Activated naive CD8-positive, alpha-beta T cell treated with anti-CD3 and anti-CD28 coated beads, Interleukin-2, amount 10 ng/mL, durations not matched to agents 7 days and 5 days (primary cell): ENCODE measurements at regions not wholly inside any gene's neighbourhood (a gene's known extent, or its start where the extent isn't known, plus 50 kb on each side); places are given as distances from the start of the nearest gene placed in this dataset.

Experiments used
- ATAC-seq: fragments of 150-1000 bp; cut with Tn5 transposase; one replicate; pipeline ENCODE4 v1.10.0; 2021; ENCODE audit warnings: low read depth, moderate library complexity
- POLR2A ChIA-PET: fragments of 350-600 bp; sonication (Branson Sonifier 250); formaldehyde crosslinking; loops from one replicate; lab custom pipeline; 2021; ENCODE audit warnings: antibody characterized with exemption; lab: Charles Lee
- DNase-seq: peaks from one replicate; pipeline ENCODE4 v3.0.0; 2021
- H3K27ac Mint-ChIP-seq: one replicate; pipeline ENCODE4 v1.8.0; 2022; ENCODE audit warnings: mild to moderate bottlenecking, mixed read lengths
- H3K27me3 Mint-ChIP-seq: one replicate; pipeline ENCODE4 v1.8.0; 2022; ENCODE audit warnings: mild to moderate bottlenecking, moderate library complexity, mixed read lengths
- H3K36me3 Mint-ChIP-seq: one replicate; pipeline ENCODE4 v1.8.0; 2021; ENCODE audit warnings: mild to moderate bottlenecking, mixed read lengths
- H3K4me1 Mint-ChIP-seq: one replicate; pipeline ENCODE4 v1.8.0; 2021; ENCODE audit warnings: mixed read lengths
- H3K4me3 Mint-ChIP-seq: one replicate; pipeline ENCODE4 v1.8.0; 2022; ENCODE audit warnings: mild to moderate bottlenecking, moderate library complexity, mixed read lengths
- H3K9me3 Mint-ChIP-seq: one replicate; pipeline ENCODE4 v1.8.0; 2021; ENCODE audit warnings: mixed read lengths

DNA sequence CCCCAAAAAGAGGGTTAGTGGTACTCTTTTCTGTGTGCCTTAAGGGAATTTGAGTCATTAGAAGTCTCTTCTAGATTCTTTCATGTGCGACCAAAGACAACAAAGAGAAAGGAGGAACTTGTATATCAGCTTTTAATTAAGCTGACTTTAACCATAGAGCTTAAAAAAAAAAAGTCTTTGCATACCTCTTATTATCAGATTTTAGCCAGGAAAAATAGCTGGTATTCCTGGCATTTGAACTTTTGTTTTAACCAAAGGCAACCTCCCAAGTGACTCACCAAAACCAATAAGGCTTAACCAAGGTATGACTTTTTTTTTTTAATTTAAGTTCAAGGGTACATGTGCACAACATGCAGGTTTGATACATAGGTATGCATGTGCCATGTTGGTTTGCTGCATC lies 375.0 kb downstream of the CDC5L start:
- H3K9me3 Mint-ChIP-seq = peaks cover 11% of the 10 kb centered on the region
- POLR2A ChIA-PET = no interaction called here
- H3K27me3 Mint-ChIP-seq = peaks cover 2% of the 10 kb centered on the region
- no peak overlapping the region for H3K27ac Mint-ChIP-seq
- no peaks in the 10 kb centered on the region for H3K4me1 Mint-ChIP-seq
- peaks cover 1% of the 10 kb centered on the region for H3K36me3 Mint-ChIP-seq
- no peak for DNase-seq
- no peak for ATAC-seq
- H3K4me3 Mint-ChIP-seq = no peak overlapping the region

DNA sequence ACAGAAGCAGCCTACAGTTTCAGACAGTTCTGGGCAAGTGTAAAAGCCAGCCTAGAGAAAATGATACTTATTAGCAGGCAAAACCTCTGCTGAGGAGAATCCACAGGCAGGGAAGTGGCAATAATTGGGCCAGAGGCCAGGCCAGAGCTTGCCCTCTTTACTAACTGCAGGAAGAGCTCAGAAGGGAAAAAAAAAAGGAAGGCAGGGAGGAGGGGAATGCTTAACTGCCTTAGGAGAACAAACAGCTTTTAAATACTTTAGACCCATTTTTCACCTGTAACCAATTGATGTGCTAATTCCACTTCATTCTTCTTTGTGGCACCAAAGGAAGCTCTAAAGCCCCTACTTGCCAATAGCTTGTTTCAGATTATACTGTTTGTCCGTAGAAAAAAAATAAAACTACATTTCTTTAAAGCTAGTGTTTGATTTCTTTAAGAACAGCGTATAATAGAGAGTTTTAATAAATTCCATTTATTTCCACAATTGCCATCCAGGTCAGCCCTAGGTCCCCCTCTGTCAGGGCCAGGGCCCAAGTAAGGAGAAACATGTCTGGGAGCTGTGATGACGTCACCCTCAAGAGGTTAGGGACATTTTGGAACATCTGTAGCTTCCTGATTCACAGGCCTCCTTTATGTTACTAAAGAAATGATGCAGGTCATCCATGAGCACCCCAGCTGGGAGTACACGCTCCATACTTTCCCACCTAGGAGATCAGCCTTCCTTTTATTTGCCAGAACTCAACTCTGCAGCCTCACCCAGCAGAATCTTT lies 384.3 kb downstream of the CDC5L start:
- ATAC-seq (no peak), DNase-seq (no peak)
- Mint-ChIP-seq H3K36me3 (peaks cover 2% of the 10 kb centered on the region), H3K9me3 (peaks cover 6% of the 10 kb centered on the region), H3K4me1 (peaks cover 2% of the 10 kb centered on the region), H3K27me3 (no peaks in the 10 kb centered on the region), H3K27ac (no peak overlapping the region), H3K4me3 (no peak overlapping the region)
- POLR2A ChIA-PET = no interaction called here

DNA sequence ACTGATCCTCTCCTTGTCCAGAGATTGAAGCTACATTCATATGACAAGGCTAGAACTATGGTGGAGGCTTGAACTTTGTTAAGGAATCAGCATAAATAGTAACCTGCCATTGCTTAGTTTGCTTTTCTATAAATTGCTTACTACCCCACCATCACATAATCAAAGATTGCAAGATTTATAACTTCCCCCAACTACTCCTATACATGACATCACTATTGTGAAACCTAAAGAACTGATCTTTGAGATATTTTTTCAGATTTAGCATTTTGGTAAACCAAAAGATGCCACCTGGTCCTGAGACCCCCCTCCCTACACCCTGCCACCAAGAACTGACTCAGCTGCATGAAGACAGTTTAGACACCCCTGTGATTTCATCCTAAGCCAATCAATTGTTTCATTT lies 385.3 kb downstream of the CDC5L start:
- peaks cover 2% of the 10 kb centered on the region for H3K36me3 Mint-ChIP-seq
- H3K4me3 Mint-ChIP-seq = no peak overlapping the region
- peaks cover 6% of the 10 kb centered on the region for H3K9me3 Mint-ChIP-seq
- POLR2A ChIA-PET = no interaction called here
- peaks cover 2% of the 10 kb centered on the region for H3K4me1 Mint-ChIP-seq
- H3K27ac Mint-ChIP-seq = no peak overlapping the region
- DNase-seq (no peak), ATAC-seq (no peak)
- no peaks in the 10 kb centered on the region for H3K27me3 Mint-ChIP-seq

DNA sequence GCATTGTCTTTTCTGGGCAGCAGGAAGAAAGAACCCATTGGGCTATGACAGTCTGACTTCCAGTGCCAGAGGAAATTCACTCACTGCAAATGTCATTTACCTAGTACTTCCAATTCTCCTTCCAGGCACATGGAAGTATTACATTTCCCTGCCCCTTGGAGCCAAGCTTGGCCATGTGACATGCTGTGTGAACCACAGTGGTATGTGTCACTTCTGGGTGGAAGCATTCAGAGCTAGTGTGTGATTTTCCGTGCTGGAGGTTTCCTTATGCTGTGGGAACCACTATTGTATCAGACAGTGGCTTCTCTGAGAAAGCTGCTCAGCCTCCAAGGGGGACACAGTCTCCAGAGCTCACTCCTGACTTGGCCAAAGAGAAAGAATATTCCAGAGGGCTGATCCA lies 387.6 kb downstream of the CDC5L start:
- Mint-ChIP-seq H3K27me3 (no peaks in the 10 kb centered on the region), H3K4me1 (peaks cover 2% of the 10 kb centered on the region), H3K4me3 (no peak overlapping the region), H3K36me3 (peaks cover 2% of the 10 kb centered on the region), H3K27ac (no peak overlapping the region), H3K9me3 (peaks cover 5% of the 10 kb centered on the region)
- DNase-seq (no peak), ATAC-seq (no peak)
- POLR2A ChIA-PET = no interaction called here

DNA sequence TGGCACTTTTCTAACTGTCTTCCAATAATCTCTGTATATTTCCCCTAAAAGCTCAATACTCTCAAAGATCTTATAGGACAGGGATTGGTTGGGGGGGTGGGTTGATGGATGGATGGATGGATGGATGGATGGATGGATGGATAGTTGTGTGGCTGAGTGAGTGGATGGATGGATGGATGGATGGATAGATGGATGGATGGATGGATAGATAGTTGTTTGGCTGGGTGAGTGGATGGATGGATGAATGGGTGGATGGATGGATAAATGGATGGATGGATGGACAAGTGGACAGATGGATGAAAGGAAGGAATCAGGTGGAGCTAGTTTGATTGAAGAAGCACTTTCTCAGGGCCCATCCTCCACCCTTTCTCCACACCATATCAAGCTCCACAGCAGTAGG lies 388.8 kb downstream of the CDC5L start:
- POLR2A ChIA-PET = no interaction called here
- Mint-ChIP-seq H3K9me3 (peaks cover 5% of the 10 kb centered on the region), H3K36me3 (peaks cover 2% of the 10 kb centered on the region), H3K4me3 (no peak overlapping the region), H3K4me1 (no peaks in the 10 kb centered on the region), H3K27me3 (no peaks in the 10 kb centered on the region), H3K27ac (no peak overlapping the region)
- ATAC-seq = no peak
- no peak for DNase-seq

DNA sequence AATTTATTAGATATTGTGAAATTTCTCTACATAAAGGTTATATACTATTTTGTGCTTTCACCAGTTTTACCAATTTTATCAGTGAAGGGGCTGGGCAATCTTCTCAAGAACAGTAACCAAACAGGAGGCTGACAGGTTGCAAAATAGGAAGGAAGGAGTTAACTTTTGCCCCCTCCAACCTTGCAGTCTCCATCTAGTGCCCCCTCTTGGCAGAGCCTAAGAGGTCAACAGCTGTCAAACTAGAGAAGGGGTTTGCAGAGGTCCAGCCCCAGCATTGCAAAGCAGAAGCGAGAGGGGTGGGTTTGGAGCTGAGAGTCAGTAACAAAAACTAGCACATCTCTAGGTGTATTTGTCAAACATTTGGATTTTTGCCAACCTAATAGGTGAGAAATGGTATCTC lies 391.0 kb downstream of the CDC5L start:
- H3K4me1 Mint-ChIP-seq = no peaks in the 10 kb centered on the region
- H3K9me3 Mint-ChIP-seq = peaks cover 9% of the 10 kb centered on the region
- no peak overlapping the region for H3K4me3 Mint-ChIP-seq
- DNase-seq = no peak
- no peak for ATAC-seq
- peaks cover 10% of the 10 kb centered on the region for H3K36me3 Mint-ChIP-seq
- no peak overlapping the region for H3K27ac Mint-ChIP-seq
- POLR2A ChIA-PET = no interaction called here
- no peaks in the 10 kb centered on the region for H3K27me3 Mint-ChIP-seq
